Stimulated activated CD4-positive, alpha-beta T cell treated with anti-CD3 and anti-CD28 coated beads, Interleukin-2, amount 100 ng/mL, for 24 hours (primary cell): ENCODE measurements at regions not wholly inside any gene's neighbourhood (a gene's known extent, or its start where the extent isn't known, plus 50 kb on each side); places are given as distances from the start of the nearest gene placed in this dataset.
A peak's percentile ranks its signal among the peaks of the same experiment; 100 is the strongest.

Experiments
- DNase-seq, 2 donors: peaks; one replicate each; pipeline ENCODE4 v3.0.0-alpha.2; 2020

- no peak for DNase-seq
Measured at GRCh38 chr15:96264801-96265515, 65.5 kb upstream of the NR2F2 start.

- no peak for DNase-seq
Measured at GRCh38 chr15:96266456-96266855, 64.0 kb upstream of the NR2F2 start.

- DNase-seq, result no peak
Measured at GRCh38 chr15:96267463-96267862, 63.0 kb upstream of the NR2F2 start.

GRCh38 chr15:96268442-96269204 is 61.9 kb upstream of the NR2F2 start:
- DNase-seq, result no peak

GRCh38 chr15:96270581-96271172 is 59.8 kb upstream of the NR2F2 start:
- DNase-seq, result no peak

- DNase-seq, result no peak
Measured at GRCh38 chr15:96272427-96272826, 58.1 kb upstream of the NR2F2 start.

- DNase-seq, result peak in 1 of 2 donors; percentile 27
Measured at GRCh38 chr15:96273317-96274086, 57.0 kb upstream of the NR2F2 start.

- no peak for DNase-seq
Measured at GRCh38 chr15:96274087-96274440, 56.4 kb upstream of the NR2F2 start.

- no peak for DNase-seq
Measured at GRCh38 chr15:96274698-96275097, 55.8 kb upstream of the NR2F2 start.

GRCh38 chr15:96276438-96277210 is 53.9 kb upstream of the NR2F2 start:
- no peak for DNase-seq
